Upper lobe of right lung (tissue), 1 donor: ENCODE measurements at regions not wholly inside any gene's neighbourhood (a gene's known extent, or its start where the extent isn't known, plus 50 kb on each side); places are given as distances from the start of the nearest gene placed in this dataset.

ENCODE experiments used
- ATAC-seq: fragments of 200-7000 bp; cut with Tn5 transposase; one replicate; pipeline ENCODE4 v1.9.1; 2020; ENCODE audit warnings: mild to moderate bottlenecking, moderate library complexity
- DNase-seq: peaks from one replicate; pipeline ENCODE4 v3.0.0-alpha.2; 2020
- H3K27ac ChIP-seq: fragments of 200-600 bp; one replicate; pipeline ENCODE4 v1.8.0; 2022
- H3K27me3 ChIP-seq: fragments of 200-600 bp; one replicate; pipeline ENCODE4 v1.8.0; 2022; ENCODE audit warnings: mild to moderate bottlenecking
- H3K36me3 ChIP-seq: fragments of 200-600 bp; one replicate; pipeline ENCODE4 v1.8.0; 2022
- H3K4me1 ChIP-seq: fragments of 200-600 bp; one replicate; pipeline ENCODE4 v1.8.0; 2022
- H3K4me3 ChIP-seq: fragments of 200-600 bp; one replicate; pipeline ENCODE4 v1.8.0; 2022; ENCODE audit warnings: mild to moderate bottlenecking
- H3K9me3 ChIP-seq: fragments of 200-600 bp; one replicate; pipeline ENCODE4 v1.8.0; 2022
- intact Hi-C: fragments of 100-400 bp; cut with DNase I; formaldehyde crosslinking; loops from one replicate; pipeline ENCODE4 v1.11.0; 2022
- TF ChIP-seq, protein P1 (sequence below): fragments of 200-600 bp; IDR thresholded peaks from one replicate; pipeline ENCODE4 v1.8.0; 2022; ENCODE audit warnings: antibody characterized with exemption
- donor health status: DM: no; HTN: yes; CAD: no; lungs with severe emphysema.

DNA sequence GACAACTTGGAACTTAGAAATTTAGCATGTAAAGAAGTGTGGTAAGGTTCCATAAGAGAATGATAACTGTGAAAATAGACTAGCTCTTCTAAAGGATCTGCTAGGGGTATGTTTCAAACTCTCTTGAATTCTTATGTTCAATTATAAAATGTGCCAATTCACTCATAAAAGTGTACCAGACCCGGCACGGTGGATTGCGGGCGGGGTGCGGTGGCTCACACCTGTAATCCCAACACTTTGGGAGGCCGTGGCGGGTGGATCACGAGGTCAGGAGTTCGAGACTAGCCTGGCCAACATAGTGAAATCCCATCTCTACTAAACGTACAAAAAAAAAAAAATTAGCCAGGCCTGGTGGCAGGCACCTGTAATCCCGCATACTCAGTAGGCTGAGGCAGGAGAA, 105.4 kb upstream of the CAV2 start:
- intact Hi-C loops = no loop called here
- H3K27ac ChIP-seq = no peak overlapping the region
- TF ChIP-seq, protein P1, sequence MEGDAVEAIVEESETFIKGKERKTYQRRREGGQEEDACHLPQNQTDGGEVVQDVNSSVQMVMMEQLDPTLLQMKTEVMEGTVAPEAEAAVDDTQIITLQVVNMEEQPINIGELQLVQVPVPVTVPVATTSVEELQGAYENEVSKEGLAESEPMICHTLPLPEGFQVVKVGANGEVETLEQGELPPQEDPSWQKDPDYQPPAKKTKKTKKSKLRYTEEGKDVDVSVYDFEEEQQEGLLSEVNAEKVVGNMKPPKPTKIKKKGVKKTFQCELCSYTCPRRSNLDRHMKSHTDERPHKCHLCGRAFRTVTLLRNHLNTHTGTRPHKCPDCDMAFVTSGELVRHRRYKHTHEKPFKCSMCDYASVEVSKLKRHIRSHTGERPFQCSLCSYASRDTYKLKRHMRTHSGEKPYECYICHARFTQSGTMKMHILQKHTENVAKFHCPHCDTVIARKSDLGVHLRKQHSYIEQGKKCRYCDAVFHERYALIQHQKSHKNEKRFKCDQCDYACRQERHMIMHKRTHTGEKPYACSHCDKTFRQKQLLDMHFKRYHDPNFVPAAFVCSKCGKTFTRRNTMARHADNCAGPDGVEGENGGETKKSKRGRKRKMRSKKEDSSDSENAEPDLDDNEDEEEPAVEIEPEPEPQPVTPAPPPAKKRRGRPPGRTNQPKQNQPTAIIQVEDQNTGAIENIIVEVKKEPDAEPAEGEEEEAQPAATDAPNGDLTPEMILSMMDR = no peak
- no peaks in the 10 kb centered on the region for H3K9me3 ChIP-seq
- H3K36me3 ChIP-seq = no peaks in the 10 kb centered on the region
- H3K4me1 ChIP-seq = peaks cover 14% of the 10 kb centered on the region
- no peak overlapping the region for H3K4me3 ChIP-seq
- DNase-seq = no peak
- no peaks in the 10 kb centered on the region for H3K27me3 ChIP-seq
- ATAC-seq = no peak

DNA sequence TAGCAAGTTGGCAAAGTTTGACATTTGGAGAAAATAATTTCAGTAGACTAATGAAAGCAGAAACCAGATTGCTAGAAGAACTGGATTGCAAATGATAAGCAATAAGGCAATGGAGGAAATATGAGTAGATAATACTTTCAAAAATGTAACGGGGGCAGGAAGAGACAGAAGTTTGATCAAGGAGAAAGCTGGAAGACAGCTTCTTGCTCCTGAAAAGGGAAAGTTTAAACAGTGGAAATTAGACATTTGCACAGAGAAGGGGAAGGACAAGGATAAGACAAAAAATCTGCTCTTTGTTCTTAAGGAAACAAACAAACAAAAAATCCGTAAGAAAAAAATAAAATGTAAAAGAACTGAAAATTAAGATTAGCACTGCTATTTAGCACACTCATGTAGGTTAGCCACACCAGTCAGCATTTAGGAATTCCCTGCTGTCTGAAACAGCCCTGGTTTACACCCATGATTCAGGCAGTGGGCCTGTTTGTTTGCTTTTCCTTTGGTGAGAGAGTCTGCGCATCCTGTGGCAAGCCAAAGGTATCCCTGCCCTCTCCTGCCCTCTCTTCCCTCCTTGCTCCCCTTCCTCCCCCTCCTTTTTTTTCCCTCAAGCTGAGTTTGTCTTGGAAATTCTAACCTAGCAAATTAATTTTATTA, 104.3 kb upstream of the CAV2 start:
- Histone ChIP-seq H3K9me3 (no peaks in the 10 kb centered on the region), H3K27ac (no peak overlapping the region), H3K36me3 (no peaks in the 10 kb centered on the region), H3K27me3 (no peaks in the 10 kb centered on the region), H3K4me1 (peaks cover 14% of the 10 kb centered on the region), H3K4me3 (no peak overlapping the region)
- TF ChIP-seq, protein P1 = no peak
- DNase-seq (no peak), ATAC-seq (peak; percentile 58)
- intact Hi-C loops = no loop called here

DNA sequence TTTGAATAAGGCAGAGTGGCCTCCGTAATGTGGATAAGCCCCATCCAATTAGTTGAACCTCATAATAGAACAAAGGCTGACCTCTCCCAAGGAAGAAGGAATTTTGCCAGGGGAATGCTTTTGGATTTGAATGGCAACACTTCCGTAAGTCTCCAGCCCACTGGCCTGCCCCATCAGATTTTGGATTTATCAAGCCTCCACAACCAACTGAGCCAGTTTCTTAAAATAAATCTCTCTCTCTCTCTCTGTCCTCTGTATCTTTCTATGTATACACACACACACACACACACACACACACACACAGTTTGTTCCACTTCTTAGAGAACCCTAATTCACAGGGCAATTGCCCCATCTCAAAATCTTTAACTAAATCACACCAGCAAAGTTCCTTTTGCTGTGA, 100.9 kb upstream of the CAV2 start:
- intact Hi-C loops = no loop called here
- TF ChIP-seq, protein P1 = no peak
- no peaks in the 10 kb centered on the region for H3K36me3 ChIP-seq

DNA sequence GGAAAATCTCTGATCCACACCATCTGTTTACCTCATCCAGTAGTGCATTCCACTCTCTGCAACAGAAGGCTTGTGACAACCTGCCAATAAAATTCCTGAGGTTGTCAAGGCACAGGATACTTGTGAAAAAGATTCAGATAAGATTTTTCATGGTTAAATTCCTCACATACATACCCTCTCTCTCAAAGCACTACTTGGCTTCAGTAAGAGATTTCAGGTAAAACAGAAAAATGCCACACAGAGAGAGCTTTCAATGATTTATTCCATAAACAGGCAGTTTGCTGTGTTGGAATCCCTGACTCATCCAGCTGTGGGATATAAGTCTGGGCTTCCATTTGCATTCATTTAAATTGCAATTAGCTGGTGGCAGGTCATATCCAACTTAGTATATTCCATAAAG, 99.7 kb upstream of the CAV2 start:
- DNase-seq (no peak), ATAC-seq (peak; percentile 34)
- TF ChIP-seq, protein P1 = no peak
- Histone ChIP-seq H3K27ac (no peak overlapping the region), H3K36me3 (no peaks in the 10 kb centered on the region), H3K4me1 (peaks cover 11% of the 10 kb centered on the region), H3K4me3 (no peak overlapping the region), H3K27me3 (no peaks in the 10 kb centered on the region), H3K9me3 (no peaks in the 10 kb centered on the region)
- intact Hi-C loops = no loop called here

More for the DNA sequence above, 100.9 kb upstream of the CAV2 start:
- DNase-seq = no peak
- H3K4me3 ChIP-seq = no peak overlapping the region
- no peak for ATAC-seq
- H3K27me3 ChIP-seq = no peaks in the 10 kb centered on the region
- no peak overlapping the region for H3K27ac ChIP-seq
- H3K4me1 ChIP-seq = peaks cover 8% of the 10 kb centered on the region
- H3K9me3 ChIP-seq = no peaks in the 10 kb centered on the region

DNA sequence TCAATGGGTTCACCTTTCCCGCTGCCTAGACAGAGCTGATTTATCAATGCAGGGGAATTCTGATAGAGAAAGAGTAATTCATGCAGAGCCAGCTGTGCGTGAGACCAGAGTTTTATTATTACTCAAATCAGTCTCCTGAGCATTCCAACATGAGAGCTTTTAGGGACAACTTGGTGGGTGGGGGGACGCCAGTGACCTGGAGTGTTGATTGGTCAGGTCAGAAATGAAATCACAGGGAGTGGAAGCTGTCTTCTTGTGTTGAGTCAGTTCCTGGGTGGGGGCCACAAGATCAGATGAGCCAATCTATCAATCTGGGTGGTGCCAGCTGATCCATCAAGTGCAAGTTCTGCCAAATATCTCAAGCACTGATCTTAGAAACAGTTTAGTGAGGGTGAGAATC, 99.0 kb upstream of the CAV2 start:
- intact Hi-C loops = no loop called here
- Histone ChIP-seq H3K4me1 (peaks cover 4% of the 10 kb centered on the region), H3K27ac (no peak overlapping the region), H3K4me3 (no peak overlapping the region), H3K27me3 (no peaks in the 10 kb centered on the region), H3K36me3 (no peaks in the 10 kb centered on the region), H3K9me3 (no peaks in the 10 kb centered on the region)
- ATAC-seq (no peak), DNase-seq (no peak)
- TF ChIP-seq, protein P1 = no peak

DNA sequence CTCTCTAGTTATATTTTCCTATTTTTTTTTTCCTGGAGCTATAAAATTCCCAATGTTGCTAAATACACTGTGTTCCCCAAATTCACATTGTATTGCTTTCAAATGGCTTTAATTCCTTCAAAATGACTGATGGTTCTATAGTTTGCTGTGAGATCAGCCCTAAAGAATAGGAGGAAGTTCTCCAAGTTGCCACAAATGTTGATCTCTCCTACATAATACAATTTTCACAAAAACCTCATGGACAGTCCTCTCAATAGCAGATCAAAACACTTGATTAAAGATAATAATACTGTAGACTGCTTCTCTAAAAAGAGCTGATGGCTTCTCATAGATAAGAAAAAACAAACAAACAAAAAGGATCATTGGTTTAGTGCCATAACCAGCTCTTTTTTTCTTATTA, 97.8 kb upstream of the CAV2 start:
- peaks cover 4% of the 10 kb centered on the region for H3K4me1 ChIP-seq
- ATAC-seq (no peak), DNase-seq (no peak)
- TF ChIP-seq, protein P1 = no peak
- intact Hi-C loops = no loop called here
- H3K27ac ChIP-seq = no peak overlapping the region
- no peaks in the 10 kb centered on the region for H3K36me3 ChIP-seq
- no peak overlapping the region for H3K4me3 ChIP-seq
- H3K9me3 ChIP-seq = no peaks in the 10 kb centered on the region
- no peaks in the 10 kb centered on the region for H3K27me3 ChIP-seq
